IPS DF 6.9 (cell line): ENCODE measurements at regions not wholly inside any gene's neighbourhood (a gene's known extent, or its start where the extent isn't known, plus 50 kb on each side); places are given as distances from the start of the nearest gene placed in this dataset.
"Not testable (repeated sequence)": the region's sequence is repeated elsewhere in the genome, so short reads cannot be mapped to it uniquely, and the experiment has no call there.

Experiments
- DNase-seq: peaks from one replicate; pipeline ENCODE4 v3.0.0-alpha.2; 2013; ENCODE audit warnings: low read depth, low spot score
- H3K27ac ChIP-seq: one replicate; pipeline ENCODE4 v1.5.1; 2013; ENCODE audit warnings: low read length, control low read depth
- H3K27me3 ChIP-seq: 2 replicates; pipeline ENCODE4 v1.6.1; 2013; ENCODE audit warnings: mild to moderate bottlenecking, low read length; ENCODE audit not compliant: control insufficient read depth, insufficient read depth
- H3K36me3 ChIP-seq: 2 replicates; pipeline ENCODE4 v1.6.1; 2013; ENCODE audit warnings: low read length; ENCODE audit not compliant: control insufficient read depth, insufficient read depth
- H3K4me1 ChIP-seq: 2 replicates; pipeline ENCODE4 v1.6.1; 2013; ENCODE audit warnings: low read length; ENCODE audit not compliant: control insufficient read depth, insufficient read depth
- H3K4me3 ChIP-seq: 2 replicates; pipeline ENCODE4 v1.5.1; 2013; ENCODE audit warnings: mild to moderate bottlenecking, low read length
- H3K9me3 ChIP-seq: 2 replicates; pipeline ENCODE4 v1.6.1; 2013; ENCODE audit warnings: low read length, inconsistent platforms; ENCODE audit not compliant: control insufficient read depth, insufficient read depth
- WGBS: extraction: QIAGEN DNeasy Blood & Tissue Kit; methylation state at CpG from one replicate; pipeline ENCODE4 v1.1.7; 2013; ENCODE audit warnings: mixed read lengths, missing lambda C conversion rate; ENCODE audit not compliant: insufficient read length, insufficient coverage; 5-methylcytosine and 5-hydroxymethylcytosine counted together

- Histone ChIP-seq H3K27ac (no peak overlapping the region), H3K9me3 (no peaks in the 10 kb centered on the region), H3K36me3 (no peaks in the 10 kb centered on the region), H3K4me3 (no peak overlapping the region), H3K27me3 (no peaks in the 10 kb centered on the region), H3K4me1 (peaks cover 2% of the 10 kb centered on the region; the same call in 1 of the 2 replicates)
- DNase-seq = no peak
- no CpG with 5 or more reads among the region's 4 CpGs for WGBS
Measured at GRCh38 chr11:104688731-104689130, 209.5 kb downstream of the CASP12 start.

- no peaks in the 10 kb centered on the region for H3K9me3 ChIP-seq
- H3K27ac ChIP-seq = no peak overlapping the region
- DNase-seq = no peak
- no peaks in the 10 kb centered on the region for H3K27me3 ChIP-seq
- H3K36me3 ChIP-seq = no peaks in the 10 kb centered on the region
- no CpG with 5 or more reads among the region's 1 CpG for WGBS
- H3K4me1 ChIP-seq = no peaks in the 10 kb centered on the region; the same call in 1 of the 2 replicates
- H3K4me3 ChIP-seq = no peak overlapping the region
Measured at GRCh38 chr11:104682206-104682605, 216.1 kb downstream of the CASP12 start.

- DNase-seq = no peak
- H3K4me3 ChIP-seq = no peak overlapping the region
- H3K36me3 ChIP-seq = no peaks in the 10 kb centered on the region
- WGBS = no CpG with 5 or more reads among the region's 2 CpGs
- H3K27ac ChIP-seq = no peak overlapping the region
- no peaks in the 10 kb centered on the region for H3K9me3 ChIP-seq
- no peaks in the 10 kb centered on the region for H3K27me3 ChIP-seq
- no peaks in the 10 kb centered on the region; the same call in 1 of the 2 replicates for H3K4me1 ChIP-seq
Measured at GRCh38 chr11:104679258-104679657, 219.0 kb downstream of the CASP12 start.

GRCh38 chr11:104678408-104678807, 219.9 kb downstream of the CASP12 start:
- Histone ChIP-seq H3K9me3 (no peaks in the 10 kb centered on the region), H3K27ac (no peak overlapping the region), H3K27me3 (no peaks in the 10 kb centered on the region), H3K4me1 (no peaks in the 10 kb centered on the region; the same call in 1 of the 2 replicates), H3K4me3 (no peak overlapping the region), H3K36me3 (no peaks in the 10 kb centered on the region)
- no peak for DNase-seq
- WGBS = 100% methylated on average over 1 of the region's 2 CpGs

GRCh38 chr11:104677069-104677468, 221.2 kb downstream of the CASP12 start:
- no CpG with 5 or more reads among the region's 3 CpGs for WGBS
- H3K36me3 ChIP-seq, H3K4me1 ChIP-seq, H3K4me3 ChIP-seq, H3K27me3 ChIP-seq, H3K9me3 ChIP-seq, H3K27ac ChIP-seq, DNase-seq: not testable (repeated sequence)

- H3K36me3 ChIP-seq = no peaks in the 10 kb centered on the region
- no peak overlapping the region for H3K4me3 ChIP-seq
- H3K27me3 ChIP-seq = no peaks in the 10 kb centered on the region
- H3K4me1 ChIP-seq = no peaks in the 10 kb centered on the region
- H3K27ac ChIP-seq = no peak overlapping the region
- DNase-seq = no peak
- no peaks in the 10 kb centered on the region for H3K9me3 ChIP-seq
Measured at GRCh38 chr11:104672897-104673296, 225.4 kb downstream of the CASP12 start.

- Histone ChIP-seq H3K27me3 (no peaks in the 10 kb centered on the region), H3K27ac (no peak overlapping the region), H3K4me3 (no peak overlapping the region), H3K9me3 (no peaks in the 10 kb centered on the region), H3K36me3 (no peaks in the 10 kb centered on the region), H3K4me1 (no peaks in the 10 kb centered on the region)
- DNase-seq = no peak
- WGBS = 100% methylated on average over 2 of the region's 5 CpGs
Measured at GRCh38 chr11:104668797-104669463, 229.3 kb downstream of the CASP12 start.

- WGBS = no CpG with 5 or more reads among the region's 2 CpGs
- H3K36me3 ChIP-seq = no peaks in the 10 kb centered on the region
- no peaks in the 10 kb centered on the region for H3K27me3 ChIP-seq
- H3K4me1 ChIP-seq = no peaks in the 10 kb centered on the region
- no peaks in the 10 kb centered on the region for H3K9me3 ChIP-seq
- H3K27ac ChIP-seq = no peak overlapping the region
- no peak overlapping the region for H3K4me3 ChIP-seq
- DNase-seq = no peak
Measured at GRCh38 chr11:104666624-104667023, 231.6 kb downstream of the CASP12 start.

- no CpG with 5 or more reads among the region's 3 CpGs for WGBS
- no peak for DNase-seq
- Histone ChIP-seq H3K27ac (no peak overlapping the region), H3K9me3 (no peaks in the 10 kb centered on the region), H3K4me1 (no peaks in the 10 kb centered on the region), H3K4me3 (no peak overlapping the region), H3K27me3 (no peaks in the 10 kb centered on the region), H3K36me3 (no peaks in the 10 kb centered on the region)
Measured at GRCh38 chr11:104665641-104666040, 232.6 kb downstream of the CASP12 start.

- Histone ChIP-seq H3K27ac (no peak overlapping the region), H3K36me3 (no peaks in the 10 kb centered on the region), H3K4me1 (no peaks in the 10 kb centered on the region), H3K27me3 (no peaks in the 10 kb centered on the region), H3K4me3 (no peak overlapping the region), H3K9me3 (no peaks in the 10 kb centered on the region)
- no peak for DNase-seq
- WGBS = no CpG with 5 or more reads among the region's 4 CpGs
Measured at GRCh38 chr11:104663190-104664140, 234.8 kb downstream of the CASP12 start.
